Esophagus muscularis mucosa (tissue), 4 donors: ENCODE measurements at regions not wholly inside any gene's neighbourhood (a gene's known extent, or its start where the extent isn't known, plus 50 kb on each side); places are given as distances from the start of the nearest gene placed in this dataset.

Experiments used
- CTCF ChIP-seq, 3 experiments: fragments of 200-600 bp in 2 of 3; fragments of 450-650 bp in 1 of 3; sonication (generic) in 2 of 3; IDR thresholded peaks; one replicate each; pipeline ENCODE4 v1.5.1; 2017 to 2019; ENCODE audit warnings: antibody characterized with exemption in 3 of 3, mild to moderate bottlenecking in 2 of 3, moderate library complexity in 1 of 3
- EP300 ChIP-seq: sonication (generic); formaldehyde crosslinking; IDR thresholded peaks from one replicate; pipeline ENCODE4 v1.6.1; 2017; ENCODE audit warnings: antibody characterized with exemption
- POLR2A ChIP-seq: fragments of 450-650 bp; IDR thresholded peaks from one replicate; pipeline ENCODE4 v1.6.1; 2017; ENCODE audit warnings: antibody characterized with exemption, moderate library complexity, mild to moderate bottlenecking, low read depth
- POLR2AphosphoS5 ChIP-seq, 2 donors: sonication (generic); formaldehyde crosslinking; IDR thresholded peaks; one replicate each; pipeline ENCODE4 v1.6.1; 2017; ENCODE audit warnings: antibody characterized with exemption in 2 of 2

- TF ChIP-seq CTCF (IDR thresholded peaks at IDR 0.05) (no peak), POLR2A (no peak), POLR2AphosphoS5 (IDR thresholded peaks at IDR 0.05) (no peak), EP300 (no peak)
Observed at GRCh38 chr4:158053086-158053485, 119.7 kb downstream of the GASK1B start.
